Prostate gland (tissue), 2 donors: ENCODE measurements at regions not wholly inside any gene's neighbourhood (a gene's known extent, or its start where the extent isn't known, plus 50 kb on each side); places are given as distances from the start of the nearest gene placed in this dataset.

Experiments
- DNase-seq: peaks from one replicate; pipeline ENCODE4 v3.0.0-alpha.2; 2019; ENCODE audit warnings: low spot score
- H3K27ac ChIP-seq, 2 donors: fragments of 200-600 bp; sonication (generic); 2 replicates each; pipeline ENCODE4 v1.5.1; 2017 to 2019
- H3K27me3 ChIP-seq: fragments of 200-600 bp; sonication (generic); replicated peaks from 2 replicates; pipeline ENCODE4 v1.5.1; 2019; ENCODE audit not compliant: insufficient read depth
- H3K36me3 ChIP-seq, 2 donors: fragments of 200-600 bp; sonication (generic); 1 replicate in 1 of 2; 2 replicates in 1 of 2; pipeline versions ENCODE4 v1.5.1 to v1.8.1; 2017 to 2019
- H3K4me1 ChIP-seq: fragments of 200-600 bp; sonication (generic); replicated peaks from 2 replicates; pipeline ENCODE4 v1.5.1; 2019
- H3K4me3 ChIP-seq, 2 donors: fragments of 200-600 bp; sonication (generic); 2 replicates each; pipeline ENCODE4 v1.5.1; 2017 to 2019
- H3K9me3 ChIP-seq: fragments of 200-600 bp; sonication (generic); 2 replicates; pipeline ENCODE4 v1.5.1; 2017
- CTCF ChIP-seq, 4 experiments: fragments of 200-600 bp in 2 of 4; fragments of 450-650 bp in 2 of 4; sonication (generic) in 2 of 4; IDR thresholded peaks; 1 replicate in 3 of 4; 2 replicates in 1 of 4; pipeline ENCODE4 v1.5.1; 2016 to 2019; ENCODE audit warnings: antibody characterized with exemption in 4 of 4, mild to moderate bottlenecking in 2 of 4, moderate library complexity in 2 of 4
- POLR2A ChIP-seq: fragments of 450-650 bp; IDR thresholded peaks from one replicate; pipeline ENCODE4 v1.6.1; 2016; ENCODE audit warnings: antibody characterized with exemption, mild to moderate bottlenecking
- POLR2AphosphoS5 ChIP-seq: sonication (generic); formaldehyde crosslinking; IDR thresholded peaks from one replicate; pipeline ENCODE4 v1.6.1; 2017; ENCODE audit warnings: antibody characterized with exemption
- WGBS: methylation state at CpG from one replicate; pipeline ENCODE4 v1.1.5; 2018; 5-methylcytosine and 5-hydroxymethylcytosine counted together
- intact Hi-C: fragments of 100-400 bp; cut with DNase I; formaldehyde crosslinking; loops from one replicate; pipeline ENCODE4 v1.14.2; 2022
- small RNA-seq, 2 donors: library from RNA; depleted of rRNA; stranded (forward); fragments of <200 nt; gene quantifications; one replicate each; pipeline ENCODE3, GENCODE V24; 2016

- DNase-seq, result no peak
- no peak overlapping the region for H3K4me3 ChIP-seq
- H3K9me3 ChIP-seq, result no peaks in the 10 kb centered on the region
- no peaks in the 10 kb centered on the region for H3K4me1 ChIP-seq
- intact Hi-C loops, result loop anchor here (10.0 kb wide), 1 partner anchor 404 kb away; no protein-coding TSS in a partner anchor
- H3K27me3 ChIP-seq, result no peaks in the 10 kb centered on the region
- TF ChIP-seq POLR2AphosphoS5, result no peak
- TF ChIP-seq POLR2A, result no peak
- no peak for TF ChIP-seq CTCF (IDR thresholded peaks at IDR 0.05)
- H3K27ac ChIP-seq, result no peak overlapping the region
- no peaks in the 10 kb centered on the region for H3K36me3 ChIP-seq
- 27% methylated on average over 2 of the region's 2 CpGs for WGBS
Measured at GRCh38 chr1:147491098-147491497, 50.2 kb upstream of the BCL9 start.

Small RNA genes in the stretch of these regions (small RNA-seq; reads per million reads assigned to genes)
- 0 reads per million in 2 donors for gene RF00019
